Esophagus squamous epithelium (tissue), 5 donors: ENCODE measurements at regions not wholly inside any gene's neighbourhood (a gene's known extent, or its start where the extent isn't known, plus 50 kb on each side); places are given as distances from the start of the nearest gene placed in this dataset.

ENCODE experiments used
- DNase-seq: peaks from one replicate; lab custom pipeline; 2025; lab: John Stamatoyannopoulos, UW
- H3K27ac ChIP-seq, 4 donors: fragments of 200-600 bp; sonication (generic); one replicate each; pipeline ENCODE4 v1.5.1; 2016 to 2019; ENCODE audit warnings: mild to moderate bottlenecking in 1 of 4
- H3K27me3 ChIP-seq, 4 donors: fragments of 200-600 bp; sonication (generic); 1 replicate in 3 of 4; 2 replicates in 1 of 4; pipeline versions ENCODE4 v1.5.1 to v1.6.0; 2017 to 2021; ENCODE audit warnings: antibody characterized with exemption in 1 of 4
- H3K36me3 ChIP-seq, 3 donors: fragments of 200-600 bp; sonication (generic); one replicate each; pipeline ENCODE4 v1.5.1; 2016 to 2019
- H3K4me1 ChIP-seq, 3 donors: fragments of 200-600 bp; sonication (generic); one replicate each; pipeline ENCODE4 v1.5.1; 2017 to 2019
- H3K4me3 ChIP-seq, 4 donors: fragments of 200-600 bp; sonication (generic); 1 replicate in 3 of 4; 2 replicates in 1 of 4; pipeline ENCODE4 v1.5.1; 2016 to 2019; ENCODE audit warnings: mild to moderate bottlenecking in 2 of 4, moderate library complexity in 1 of 4
- H3K9me3 ChIP-seq, 3 donors: fragments of 200-600 bp; sonication (generic); one replicate each; pipeline ENCODE4 v1.5.1; 2016 to 2019
- POLR2A ChIP-seq, 4 donors: fragments of 450-650 bp; IDR thresholded peaks; one replicate each; pipeline ENCODE4 v1.6.1; 2017; ENCODE audit warnings: antibody characterized with exemption in 4 of 4, mild to moderate bottlenecking in 4 of 4, moderate library complexity in 3 of 4
- WGBS, 2 donors: methylation state at CpG; one replicate each; pipeline ENCODE4 v1.1.5; 2018; 5-methylcytosine and 5-hydroxymethylcytosine counted together
- intact Hi-C: fragments of 100-400 bp; cut with DNase I; formaldehyde crosslinking; loops from one replicate; pipeline ENCODE4 v1.15.0; 2022
- TF ChIP-seq, protein P1 (sequence below), 6 experiments: fragments of 450-650 bp in 4 of 6; fragments of 200-600 bp in 2 of 6; sonication (generic) in 2 of 6; IDR thresholded peaks; one replicate each; pipeline ENCODE4 v1.5.1; 2016 to 2019; ENCODE audit warnings: antibody characterized with exemption in 6 of 6, mild to moderate bottlenecking in 4 of 6, moderate library complexity in 4 of 6
- donor health status: DM: yes; HTN: yes; CAD: no.

DNA sequence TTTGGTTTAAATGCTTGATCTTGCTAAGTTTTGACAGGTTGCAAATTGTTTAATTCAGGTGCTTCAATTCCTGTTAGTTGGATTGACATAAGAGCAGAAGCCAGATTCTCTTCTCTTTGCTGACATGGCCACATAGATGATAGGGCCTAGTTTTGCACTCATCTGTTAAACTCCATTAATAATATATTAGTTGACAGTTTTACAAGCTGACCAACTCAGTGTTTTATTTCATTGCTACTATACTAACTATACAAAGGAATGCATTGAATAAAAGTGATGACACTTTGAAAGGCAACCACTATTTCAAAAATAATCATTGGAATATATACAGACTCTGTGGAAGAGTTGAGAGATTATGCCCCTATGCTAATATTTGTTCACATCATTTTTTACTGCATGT, 255.6 kb upstream of the DPYD start:
- Histone ChIP-seq H3K9me3 (no peaks in the 10 kb centered on the region), H3K4me3 (no peak overlapping the region), H3K4me1 (no peaks in the 10 kb centered on the region), H3K27ac (no peak overlapping the region), H3K36me3 (no peaks in the 10 kb centered on the region), H3K27me3 (no peaks in the 10 kb centered on the region)
- DNase-seq: no peak
- TF ChIP-seq POLR2A (IDR thresholded peaks at IDR 0.05): no peak
- intact Hi-C loops: no loop called here

GRCh38 chr1:98172578-98172977, 251.7 kb upstream of the DPYD start:
- Histone ChIP-seq H3K27ac (no peak overlapping the region), H3K27me3 (no peaks in the 10 kb centered on the region), H3K4me1 (no peaks in the 10 kb centered on the region), H3K9me3 (no peaks in the 10 kb centered on the region), H3K4me3 (no peak overlapping the region), H3K36me3 (no peaks in the 10 kb centered on the region)
- intact Hi-C loops: no loop called here
- no peak for TF ChIP-seq POLR2A (IDR thresholded peaks at IDR 0.05)
- TF ChIP-seq, protein P1, sequence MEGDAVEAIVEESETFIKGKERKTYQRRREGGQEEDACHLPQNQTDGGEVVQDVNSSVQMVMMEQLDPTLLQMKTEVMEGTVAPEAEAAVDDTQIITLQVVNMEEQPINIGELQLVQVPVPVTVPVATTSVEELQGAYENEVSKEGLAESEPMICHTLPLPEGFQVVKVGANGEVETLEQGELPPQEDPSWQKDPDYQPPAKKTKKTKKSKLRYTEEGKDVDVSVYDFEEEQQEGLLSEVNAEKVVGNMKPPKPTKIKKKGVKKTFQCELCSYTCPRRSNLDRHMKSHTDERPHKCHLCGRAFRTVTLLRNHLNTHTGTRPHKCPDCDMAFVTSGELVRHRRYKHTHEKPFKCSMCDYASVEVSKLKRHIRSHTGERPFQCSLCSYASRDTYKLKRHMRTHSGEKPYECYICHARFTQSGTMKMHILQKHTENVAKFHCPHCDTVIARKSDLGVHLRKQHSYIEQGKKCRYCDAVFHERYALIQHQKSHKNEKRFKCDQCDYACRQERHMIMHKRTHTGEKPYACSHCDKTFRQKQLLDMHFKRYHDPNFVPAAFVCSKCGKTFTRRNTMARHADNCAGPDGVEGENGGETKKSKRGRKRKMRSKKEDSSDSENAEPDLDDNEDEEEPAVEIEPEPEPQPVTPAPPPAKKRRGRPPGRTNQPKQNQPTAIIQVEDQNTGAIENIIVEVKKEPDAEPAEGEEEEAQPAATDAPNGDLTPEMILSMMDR (IDR thresholded peaks at IDR 0.05): no peak
- WGBS, 2 donors: 42 to 55% methylated on average over 3 of the region's 3 CpGs
- no peak for DNase-seq

- TF ChIP-seq, protein P1 (IDR thresholded peaks at IDR 0.05): no peak
- no peak for TF ChIP-seq POLR2A (IDR thresholded peaks at IDR 0.05)
- DNase-seq: no peak
- Histone ChIP-seq H3K27me3 (no peaks in the 10 kb centered on the region), H3K4me1 (no peaks in the 10 kb centered on the region), H3K36me3 (no peaks in the 10 kb centered on the region), H3K9me3 (no peaks in the 10 kb centered on the region), H3K27ac (no peak overlapping the region), H3K4me3 (no peak overlapping the region)
- WGBS, 2 donors: 60 to 61% methylated on average over 2 of the region's 2 CpGs
- intact Hi-C loops: no loop called here
Observed at GRCh38 chr1:98172022-98172421, 251.2 kb upstream of the DPYD start.

DNA sequence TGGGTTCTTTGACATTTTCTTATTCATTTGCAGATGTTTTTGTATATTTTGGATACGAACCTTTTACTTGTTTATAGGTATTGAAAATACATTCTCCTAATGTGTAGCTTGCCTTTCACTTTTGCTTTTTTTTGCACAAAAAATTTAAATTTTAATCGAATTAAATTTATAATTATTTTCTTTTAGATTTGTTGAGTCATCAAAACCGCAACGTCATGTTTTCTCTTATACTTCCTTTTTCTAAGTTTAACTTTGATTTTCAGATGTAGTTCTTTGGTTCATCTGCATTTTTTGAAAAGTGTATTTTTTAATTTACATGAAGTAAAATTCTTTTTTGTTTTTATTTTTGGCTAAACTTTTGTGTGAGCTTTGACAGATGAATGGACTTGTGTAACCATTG, 243.7 kb upstream of the DPYD start:
- Histone ChIP-seq H3K4me3 (no peak overlapping the region), H3K27ac (no peak overlapping the region), H3K27me3 (no peaks in the 10 kb centered on the region), H3K4me1 (no peaks in the 10 kb centered on the region), H3K36me3 (no peaks in the 10 kb centered on the region), H3K9me3 (no peaks in the 10 kb centered on the region)
- DNase-seq: no peak
- intact Hi-C loops: no loop called here
- WGBS, 2 donors: 69 to 82% methylated on average over 4 of the region's 4 CpGs
- no peak for TF ChIP-seq POLR2A (IDR thresholded peaks at IDR 0.05)
- TF ChIP-seq, protein P1 (IDR thresholded peaks at IDR 0.05): no peak

GRCh38 chr1:98157524-98158313, 236.9 kb upstream of the DPYD start:
- DNase-seq: no peak
- Histone ChIP-seq H3K4me3 (no peak overlapping the region), H3K27me3 (no peaks in the 10 kb centered on the region), H3K9me3 (no peaks in the 10 kb centered on the region), H3K27ac (no peak overlapping the region), H3K4me1 (no peaks in the 10 kb centered on the region), H3K36me3 (no peaks in the 10 kb centered on the region)
- intact Hi-C loops: no loop called here
- WGBS, 2 donors: 74 to 82% methylated on average over 2 of the region's 2 CpGs
- TF ChIP-seq, protein P1 (IDR thresholded peaks at IDR 0.05): no peak
- no peak for TF ChIP-seq POLR2A (IDR thresholded peaks at IDR 0.05)
